Right lobe of liver (tissue), 6 donors: ENCODE measurements at regions not wholly inside any gene's neighbourhood (a gene's known extent, or its start where the extent isn't known, plus 50 kb on each side); places are given as distances from the start of the nearest gene placed in this dataset.

Experiments used
- ATAC-seq, 4 donors: fragments of 200-7000 bp; cut with Tn5 transposase; one replicate each; pipeline ENCODE4 v1.9.1; 2020; ENCODE audit warnings: mild to moderate bottlenecking in 4 of 4, moderate library complexity in 4 of 4
- DNase-seq, 3 donors: peaks; one replicate each; pipeline ENCODE4 v3.0.0-alpha.2; 2020
- H3K27ac ChIP-seq, 3 donors: fragments of 200-600 bp; one replicate each; pipeline ENCODE4 v1.8.0; 2022
- H3K27me3 ChIP-seq, 2 donors: fragments of 200-600 bp; one replicate each; pipeline ENCODE4 v1.8.0; 2022
- H3K36me3 ChIP-seq, 4 donors: fragments of 200-600 bp; sonication (generic) in 1 of 4; one replicate each; pipeline versions ENCODE4 v1.5.1 to v1.8.0; 2017 to 2022; ENCODE audit warnings: control low read depth in 1 of 4
- H3K4me1 ChIP-seq, 4 donors: fragments of 200-600 bp; sonication (generic) in 1 of 4; one replicate each; pipeline versions ENCODE4 v1.5.1 to v1.8.0; 2017 to 2022; ENCODE audit warnings: control low read depth in 1 of 4
- H3K4me3 ChIP-seq, 3 donors: fragments of 200-600 bp; one replicate each; pipeline ENCODE4 v1.8.0; 2022
- H3K9me3 ChIP-seq, 4 donors: fragments of 200-600 bp; sonication (generic) in 1 of 4; one replicate each; pipeline versions ENCODE4 v1.5.1 to v1.8.0; 2017 to 2022; ENCODE audit warnings: control low read depth in 1 of 4
- CTCF ChIP-seq, 4 donors: fragments of 200-600 bp in 3 of 4; fragments of 450-650 bp in 1 of 4; IDR thresholded peaks; one replicate each; pipeline versions ENCODE4 v1.5.1 to v1.8.0; 2016 to 2022; ENCODE audit warnings: antibody characterized with exemption in 4 of 4, mild to moderate bottlenecking in 2 of 4
- POLR2A ChIP-seq: fragments of 450-650 bp; IDR thresholded peaks from one replicate; pipeline ENCODE4 v1.6.1; 2017; ENCODE audit warnings: antibody characterized with exemption, mild to moderate bottlenecking
- WGBS: methylation state at CpG from one replicate; pipeline ENCODE4 v1.1.6; 2018; ENCODE audit warnings: low coverage, low lambda C conversion rate; ENCODE audit not compliant: insufficient coverage; ENCODE audit errors: missing lambda C conversion rate; 5-methylcytosine and 5-hydroxymethylcytosine counted together
- intact Hi-C, 2 donors: fragments of 100-400 bp; cut with DNase I; formaldehyde crosslinking; loops; one replicate each; pipeline versions ENCODE4 v1.11.2 to v1.14.1; 2022
- donor health status: DM: no; HTN: yes; CAD: no.
- donor health status: DM: no; HTN: no; CAD: no.
- donor health status: DM: no; HTN: no; CAD: no.
- donor health status: DM: no; HTN: yes; CAD: no.
- donor health status: DM: no; HTN: yes; CAD: no.

GRCh38 chr18:56305583-56305982 lies 332.8 kb downstream of the TXNL1 start:
- no peaks in the 10 kb centered on the region for H3K27me3 ChIP-seq
- H3K4me3 ChIP-seq = no peak overlapping the region
- H3K36me3 ChIP-seq = no peaks in the 10 kb centered on the region
- no peaks in the 10 kb centered on the region for H3K4me1 ChIP-seq
- no peak for DNase-seq
- no peak for ATAC-seq
- intact Hi-C loops = no loop called here
- no peak for TF ChIP-seq POLR2A
- TF ChIP-seq CTCF (IDR thresholded peaks at IDR 0.05) = no peak
- H3K27ac ChIP-seq = no peak overlapping the region
- no peaks in the 10 kb centered on the region for H3K9me3 ChIP-seq

GRCh38 chr18:56302156-56302555 lies 336.2 kb downstream of the TXNL1 start:
- H3K4me1 ChIP-seq = no peaks in the 10 kb centered on the region
- H3K36me3 ChIP-seq = no peaks in the 10 kb centered on the region

GRCh38 chr18:56299740-56300139 lies 338.7 kb downstream of the TXNL1 start:
- DNase-seq = no peak
- no peak for TF ChIP-seq CTCF (IDR thresholded peaks at IDR 0.05)
- TF ChIP-seq POLR2A = no peak
- Histone ChIP-seq H3K9me3 (no peaks in the 10 kb centered on the region), H3K36me3 (no peaks in the 10 kb centered on the region), H3K4me1 (no peaks in the 10 kb centered on the region), H3K27ac (no peak overlapping the region), H3K4me3 (no peak overlapping the region), H3K27me3 (no peaks in the 10 kb centered on the region)
- intact Hi-C loops = no loop called here
- WGBS = 15% methylated on average over 1 of the region's 1 CpG
- no peak for ATAC-seq

More at GRCh38 chr18:56302156-56302555, 336.2 kb downstream of the TXNL1 start:
- DNase-seq = no peak
- Histone ChIP-seq H3K9me3 (no peaks in the 10 kb centered on the region), H3K27me3 (no peaks in the 10 kb centered on the region), H3K27ac (no peak overlapping the region), H3K4me3 (no peak overlapping the region)
- 76% methylated on average over 8 of the region's 11 CpGs for WGBS
- no peak for ATAC-seq
- intact Hi-C loops = no loop called here
- TF ChIP-seq CTCF (IDR thresholded peaks at IDR 0.05) = no peak
- TF ChIP-seq POLR2A = no peak

GRCh38 chr18:56298935-56299334 lies 339.5 kb downstream of the TXNL1 start:
- Histone ChIP-seq H3K4me1 (no peaks in the 10 kb centered on the region), H3K36me3 (no peaks in the 10 kb centered on the region), H3K27ac (no peak overlapping the region), H3K27me3 (no peaks in the 10 kb centered on the region), H3K4me3 (no peak overlapping the region), H3K9me3 (no peaks in the 10 kb centered on the region)
- ATAC-seq (no peak), DNase-seq (no peak)
- intact Hi-C loops = no loop called here
- WGBS = 83% methylated on average over 1 of the region's 1 CpG
- TF ChIP-seq CTCF (IDR thresholded peaks at IDR 0.05) (no peak), POLR2A (no peak)

- Histone ChIP-seq H3K4me1 (no peaks in the 10 kb centered on the region), H3K9me3 (no peaks in the 10 kb centered on the region), H3K27me3 (no peaks in the 10 kb centered on the region), H3K36me3 (no peaks in the 10 kb centered on the region), H3K4me3 (no peak overlapping the region), H3K27ac (no peak overlapping the region)
- TF ChIP-seq CTCF (IDR thresholded peaks at IDR 0.05) (no peak), POLR2A (no peak)
- intact Hi-C loops = no loop called here
- 76% methylated on average over 3 of the region's 3 CpGs for WGBS
- ATAC-seq (no peak), DNase-seq (no peak)
Observed at GRCh38 chr18:56296381-56296780, 342.0 kb downstream of the TXNL1 start.
